ENCODE measurements at regions not wholly inside any gene's neighbourhood (a gene's known extent, or its start where the extent isn't known, plus 50 kb on each side); places are given as distances from the start of the nearest gene placed in this dataset.

- no peak for TF ChIP-seq POLR2A (IDR thresholded peaks at IDR 0.05)
- no peak for TF ChIP-seq CTCF (IDR thresholded peaks at IDR 0.05)
Measured at GRCh38 chr6:137973201-137973600, 106.1 kb downstream of the TNFAIP3 start.

Data from uterus (tissue), 2 donors.